ENCODE measurements at regions not wholly inside any gene's neighbourhood (a gene's known extent, or its start where the extent isn't known, plus 50 kb on each side); places are given as distances from the start of the nearest gene placed in this dataset.

DNA sequence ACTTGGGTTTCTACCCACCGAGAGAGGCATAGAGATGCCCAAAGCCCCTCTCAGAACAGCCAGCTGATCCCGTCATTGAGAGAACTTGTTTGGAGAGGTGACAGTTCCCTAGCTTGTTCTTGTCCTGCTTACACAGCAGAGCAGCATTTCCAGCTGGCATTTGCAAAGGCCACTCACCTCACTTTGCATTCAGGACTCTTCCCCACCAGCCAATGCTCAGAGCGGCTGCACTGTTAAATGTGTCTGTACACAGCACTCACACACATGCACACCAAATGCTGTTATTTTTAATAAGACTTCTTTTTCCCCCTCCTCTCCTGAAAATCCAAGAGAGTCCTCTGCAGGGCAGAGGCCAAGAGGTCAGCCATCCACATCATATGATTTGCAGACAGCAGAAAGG is 104.6 kb upstream of the SLC14A2 start:
- H3K4me3 ChIP-seq: no peak overlapping the region
- H3K9ac ChIP-seq (ENCODE audit: insufficient read length): no peak overlapping the region
- H3K9me3 ChIP-seq (ENCODE audit: low read depth, low read length): no peaks in the 10 kb centered on the region
- TF ChIP-seq EZH2 (IDR thresholded peaks at IDR 0.05) (no peak), POLR2AphosphoS5 (IDR thresholded peaks at IDR 0.05; ENCODE audit: borderline replicate concordance, low read depth, low read length) (no peak), FOXP2 (optimal IDR thresholded peaks at IDR 0.05; ENCODE audit: control extremely low read depth, extremely low read length, insufficient read depth) (no peak)
- DNase-seq (ENCODE audit: low read depth, low spot score): no peak
- no peak overlapping the region for H3K27ac ChIP-seq
- H3K36me3 ChIP-seq (ENCODE audit: insufficient read depth, low read length): no peaks in the 10 kb centered on the region

DNA sequence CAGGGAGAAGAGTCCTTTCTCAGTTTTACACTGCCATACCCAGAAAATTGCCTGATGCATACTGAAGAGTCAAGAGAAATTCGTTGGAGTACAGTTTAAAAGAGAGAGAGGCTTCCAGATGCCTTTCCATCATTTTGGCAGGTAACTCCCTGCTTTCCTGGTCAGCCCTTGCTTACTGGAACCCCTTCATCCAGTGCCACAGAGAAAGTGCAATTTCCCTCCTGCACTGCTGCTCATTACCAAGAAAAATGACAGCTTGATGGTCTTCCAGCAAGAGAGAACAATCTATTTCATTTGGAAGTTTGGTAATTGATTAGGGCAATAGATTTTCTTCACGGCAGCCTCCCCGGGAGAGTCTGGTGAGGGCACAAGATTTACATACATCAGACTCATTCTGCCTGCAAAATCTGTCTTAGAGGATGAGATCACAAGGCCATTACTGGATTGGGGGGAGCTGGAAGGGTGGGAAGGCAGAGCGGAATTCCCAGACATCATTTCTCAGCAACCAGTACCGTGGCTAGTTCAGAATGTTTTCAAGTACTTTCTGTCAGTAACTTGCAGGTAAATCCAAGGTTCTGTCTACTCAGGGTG is 102.8 kb upstream of the SLC14A2 start:
- Histone ChIP-seq H3K9ac (ENCODE audit: insufficient read length) (no peak overlapping the region), H3K27ac (no peak overlapping the region)

DNA sequence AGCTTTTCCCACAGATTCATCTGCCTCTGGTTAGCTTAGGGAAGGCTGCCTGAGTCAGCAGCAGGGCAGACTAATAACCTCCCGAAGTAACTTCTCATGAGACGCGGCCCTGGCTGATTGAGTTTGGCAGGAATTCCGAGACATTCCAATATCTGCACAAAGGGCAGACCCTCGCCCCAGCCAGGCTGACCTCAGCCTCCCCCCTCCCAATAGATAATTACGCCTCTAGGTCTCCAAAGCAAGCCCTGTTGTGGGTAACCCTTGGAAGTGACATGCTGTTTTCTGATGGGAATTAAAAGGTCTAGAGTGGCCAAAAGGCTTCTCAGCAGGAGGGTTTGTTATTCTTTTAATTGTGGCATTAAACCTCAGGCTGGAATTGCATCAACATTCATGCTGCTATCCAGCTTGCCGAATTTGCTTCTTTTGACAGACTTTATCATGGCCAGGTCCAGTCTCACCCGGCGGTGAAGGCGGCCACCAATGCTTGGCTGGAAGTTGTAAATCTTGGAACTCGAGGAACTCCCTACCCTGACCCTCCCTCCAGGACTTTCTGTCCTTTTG is 98.0 kb upstream of the SLC14A2 start:
- Histone ChIP-seq H3K9ac (ENCODE audit: insufficient read length) (no peak overlapping the region), H3K9me3 (ENCODE audit: low read depth, low read length) (no peaks in the 10 kb centered on the region), H3K4me3 (no peak overlapping the region), H3K36me3 (ENCODE audit: insufficient read depth, low read length) (no peaks in the 10 kb centered on the region), H3K27ac (no peak overlapping the region)
- DNase-seq (ENCODE audit: low read depth, low spot score): no peak
- no peak for TF ChIP-seq EZH2 (IDR thresholded peaks at IDR 0.05)
- TF ChIP-seq FOXP2 (optimal IDR thresholded peaks at IDR 0.05; ENCODE audit: control extremely low read depth, extremely low read length, insufficient read depth): no peak
- TF ChIP-seq POLR2AphosphoS5 (IDR thresholded peaks at IDR 0.05; ENCODE audit: borderline replicate concordance, low read depth, low read length): no peak

More for the DNA sequence above, 102.8 kb upstream of the SLC14A2 start:
- TF ChIP-seq POLR2AphosphoS5 (IDR thresholded peaks at IDR 0.05; ENCODE audit: borderline replicate concordance, low read depth, low read length) (no peak), EZH2 (IDR thresholded peaks at IDR 0.05) (no peak), FOXP2 (optimal IDR thresholded peaks at IDR 0.05; ENCODE audit: control extremely low read depth, extremely low read length, insufficient read depth) (no peak)
- H3K36me3 ChIP-seq (ENCODE audit: insufficient read depth, low read length): no peaks in the 10 kb centered on the region
- H3K9me3 ChIP-seq (ENCODE audit: low read depth, low read length): no peaks in the 10 kb centered on the region
- no peak overlapping the region for H3K4me3 ChIP-seq
- no peak for DNase-seq (ENCODE audit: low read depth, low spot score)

DNA sequence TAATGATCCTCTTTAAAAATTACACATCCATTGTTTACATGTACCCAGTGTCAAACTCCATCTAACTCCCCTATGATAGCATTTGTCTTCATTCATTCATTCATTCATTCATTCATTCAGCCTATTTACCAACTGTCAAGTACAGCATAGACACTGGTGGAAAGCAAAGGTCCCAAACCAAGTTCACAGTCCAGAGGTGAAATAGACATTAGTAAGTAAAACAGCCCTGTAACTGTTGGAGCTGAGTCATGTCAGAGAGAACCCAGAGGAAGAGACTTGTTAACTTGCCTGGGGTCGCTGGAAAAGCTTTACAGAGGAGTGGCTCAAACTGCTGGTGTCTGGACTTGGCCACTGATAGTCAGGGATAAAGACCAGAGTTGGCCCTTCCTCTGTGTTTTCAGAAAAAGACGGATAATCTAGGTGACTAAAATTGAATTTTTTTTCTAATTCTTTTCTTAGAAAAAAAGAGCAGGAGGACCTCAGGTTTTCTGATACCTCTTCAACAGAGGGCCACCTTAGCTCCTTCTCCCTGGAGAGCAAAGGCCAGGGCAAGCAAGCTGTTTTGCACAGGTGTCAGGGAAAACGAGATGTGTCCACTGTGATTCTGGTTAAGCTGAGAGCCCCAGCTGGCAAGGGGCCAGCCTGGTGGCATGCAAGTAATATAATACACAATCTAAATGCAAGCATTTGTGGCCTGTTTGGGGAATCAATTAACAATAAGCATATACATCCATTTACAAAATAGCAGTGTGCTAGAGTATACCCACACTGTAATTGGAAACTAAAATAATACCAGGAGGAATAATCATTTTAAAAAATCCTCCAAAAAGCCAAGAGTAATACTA is 96.7 kb upstream of the SLC14A2 start:
- TF ChIP-seq POLR2AphosphoS5 (IDR thresholded peaks at IDR 0.05; ENCODE audit: borderline replicate concordance, low read depth, low read length) (no peak), EZH2 (IDR thresholded peaks at IDR 0.05) (no peak), FOXP2 (optimal IDR thresholded peaks at IDR 0.05; ENCODE audit: control extremely low read depth, extremely low read length, insufficient read depth) (no peak)
- Histone ChIP-seq H3K4me3 (no peak overlapping the region), H3K9me3 (ENCODE audit: low read depth, low read length) (no peaks in the 10 kb centered on the region), H3K9ac (ENCODE audit: insufficient read length) (no peak overlapping the region), H3K27ac (no peak overlapping the region), H3K36me3 (ENCODE audit: insufficient read depth, low read length) (no peaks in the 10 kb centered on the region)
- DNase-seq (ENCODE audit: low read depth, low spot score): no peak

DNA sequence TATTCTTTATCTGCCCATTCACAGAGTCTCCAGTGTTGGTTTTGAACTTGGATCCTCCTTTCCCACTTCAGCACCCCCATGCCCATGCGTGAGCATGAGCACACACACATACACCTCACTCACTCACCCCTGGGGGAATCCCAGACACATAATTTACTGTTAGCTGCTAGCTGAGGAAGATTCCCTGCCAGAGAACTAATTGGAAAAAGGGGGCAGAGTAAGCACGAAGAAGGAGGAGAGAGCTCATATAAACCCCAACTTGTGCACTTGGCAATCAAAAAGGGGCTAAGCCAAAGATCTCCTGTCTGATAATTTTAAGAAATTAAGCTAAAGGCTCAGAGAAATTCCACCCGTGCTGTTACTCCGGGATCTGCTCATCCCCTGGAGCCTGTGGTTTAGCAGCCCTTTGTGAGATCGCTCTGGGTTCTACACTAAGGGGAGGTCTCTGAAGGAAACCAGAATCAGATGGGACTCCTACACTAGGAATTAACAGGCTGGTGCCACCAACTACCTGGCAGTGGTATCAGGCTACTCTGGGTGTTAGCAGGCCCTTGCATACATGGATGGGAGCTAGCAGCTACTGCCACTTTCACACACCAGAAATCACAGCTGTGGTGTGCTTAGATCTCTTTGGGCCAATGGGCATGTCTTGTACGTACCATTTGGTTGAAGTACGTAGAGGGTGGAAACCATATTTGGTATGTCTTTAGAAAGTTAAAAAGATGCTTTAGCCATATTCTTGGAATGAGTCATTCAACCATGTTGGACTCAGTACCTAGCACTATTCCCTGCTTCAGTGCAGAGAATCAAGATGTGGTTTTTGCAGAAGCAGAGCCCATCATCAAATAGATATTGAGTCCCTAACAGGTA is 95.6 kb upstream of the SLC14A2 start:
- no peak for DNase-seq (ENCODE audit: low read depth, low spot score)
- no peaks in the 10 kb centered on the region for H3K36me3 ChIP-seq (ENCODE audit: insufficient read depth, low read length)
- no peaks in the 10 kb centered on the region for H3K9me3 ChIP-seq (ENCODE audit: low read depth, low read length)
- H3K27ac ChIP-seq: no peak overlapping the region
- TF ChIP-seq POLR2AphosphoS5 (IDR thresholded peaks at IDR 0.05; ENCODE audit: borderline replicate concordance, low read depth, low read length) (no peak), EZH2 (IDR thresholded peaks at IDR 0.05) (no peak), FOXP2 (optimal IDR thresholded peaks at IDR 0.05; ENCODE audit: control extremely low read depth, extremely low read length, insufficient read depth) (no peak)
- no peak overlapping the region for H3K9ac ChIP-seq (ENCODE audit: insufficient read length)
- H3K4me3 ChIP-seq: no peak overlapping the region

DNA sequence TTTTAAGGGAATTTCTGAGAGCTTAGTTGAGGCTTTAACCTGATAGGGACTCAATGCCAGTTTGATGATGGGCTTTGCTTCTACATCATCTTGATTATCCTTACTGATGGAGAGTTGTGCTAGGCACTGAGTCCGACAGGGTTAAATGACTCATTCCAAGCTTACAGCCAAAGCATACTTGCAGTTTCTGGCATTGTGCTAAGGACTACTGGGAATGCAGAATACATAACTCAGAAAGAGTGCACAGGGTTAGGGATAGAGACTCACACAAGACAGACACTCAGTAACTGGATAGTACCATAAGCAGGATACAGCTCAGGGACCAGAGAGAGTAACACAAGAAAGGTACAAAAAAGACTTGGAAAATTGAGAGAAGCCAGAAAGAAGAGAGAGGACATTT is 94.1 kb upstream of the SLC14A2 start:
- Histone ChIP-seq H3K27ac (no peak overlapping the region), H3K9ac (ENCODE audit: insufficient read length) (no peak overlapping the region), H3K4me3 (no peak overlapping the region), H3K36me3 (ENCODE audit: insufficient read depth, low read length) (no peaks in the 10 kb centered on the region), H3K9me3 (ENCODE audit: low read depth, low read length) (no peaks in the 10 kb centered on the region)
- no peak for DNase-seq (ENCODE audit: low read depth, low spot score)
- no peak for TF ChIP-seq EZH2 (IDR thresholded peaks at IDR 0.05)
- TF ChIP-seq POLR2AphosphoS5 (IDR thresholded peaks at IDR 0.05; ENCODE audit: borderline replicate concordance, low read depth, low read length): no peak
- TF ChIP-seq FOXP2 (optimal IDR thresholded peaks at IDR 0.05; ENCODE audit: control extremely low read depth, extremely low read length, insufficient read depth): no peak

DNA sequence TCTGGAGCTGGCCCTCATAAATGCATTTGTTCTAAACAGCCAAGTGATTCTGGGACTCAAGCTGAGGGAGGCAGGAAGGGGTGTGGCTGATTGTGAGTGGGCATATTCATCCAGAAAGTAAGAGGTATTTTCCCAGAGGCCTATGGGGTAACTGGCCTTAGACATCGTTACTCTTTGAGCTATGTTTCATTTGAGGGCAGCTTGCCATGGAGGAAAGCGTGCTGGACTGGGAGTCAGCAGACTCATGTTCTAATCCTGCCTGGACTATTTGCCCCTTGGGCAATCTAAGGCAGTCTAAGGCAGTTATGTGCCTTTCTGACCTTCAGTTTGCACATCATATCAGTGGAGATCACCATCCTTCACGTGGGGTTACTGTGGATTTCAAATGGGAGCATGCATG is 93.5 kb upstream of the SLC14A2 start:
- Histone ChIP-seq H3K36me3 (ENCODE audit: insufficient read depth, low read length) (no peaks in the 10 kb centered on the region), H3K9ac (ENCODE audit: insufficient read length) (no peak overlapping the region), H3K9me3 (ENCODE audit: low read depth, low read length) (no peaks in the 10 kb centered on the region), H3K27ac (peak overlapping the region; percentile 62; the same call in 1 of the 2 replicates), H3K4me3 (peak overlapping the region; percentile 45)
- no peak for DNase-seq (ENCODE audit: low read depth, low spot score)
- TF ChIP-seq POLR2AphosphoS5 (IDR thresholded peaks at IDR 0.05; ENCODE audit: borderline replicate concordance, low read depth, low read length): no peak
- TF ChIP-seq EZH2 (IDR thresholded peaks at IDR 0.05): no peak
- no peak for TF ChIP-seq FOXP2 (optimal IDR thresholded peaks at IDR 0.05; ENCODE audit: control extremely low read depth, extremely low read length, insufficient read depth)

DNA sequence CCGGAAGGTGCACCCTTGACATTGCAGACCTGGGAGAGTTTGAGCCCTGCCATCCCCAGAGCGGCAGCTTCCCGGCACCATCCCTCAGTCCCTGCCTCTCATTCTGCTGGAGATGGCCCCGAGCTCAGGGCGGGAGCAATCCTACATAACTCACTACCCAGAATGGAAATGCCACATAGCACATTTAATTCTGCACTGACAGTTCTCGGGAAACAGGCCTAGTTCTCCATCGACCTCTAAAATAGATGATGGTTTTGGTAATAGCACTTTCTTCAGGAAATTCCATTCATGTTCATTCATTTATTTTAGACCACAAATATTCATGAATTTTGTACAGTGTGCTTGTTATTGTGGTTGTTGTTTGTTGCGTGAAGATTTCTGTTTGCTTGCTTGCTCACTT is 92.9 kb upstream of the SLC14A2 start:
- Histone ChIP-seq H3K9me3 (ENCODE audit: low read depth, low read length) (no peaks in the 10 kb centered on the region), H3K27ac (peak overlapping the region; percentile 62), H3K36me3 (ENCODE audit: insufficient read depth, low read length) (no peaks in the 10 kb centered on the region), H3K4me3 (peak overlapping the region; percentile 45), H3K9ac (ENCODE audit: insufficient read length) (no peak overlapping the region)
- peak; percentile 56 for DNase-seq (ENCODE audit: low read depth, low spot score)
- no peak for TF ChIP-seq FOXP2 (optimal IDR thresholded peaks at IDR 0.05; ENCODE audit: control extremely low read depth, extremely low read length, insufficient read depth)
- TF ChIP-seq POLR2AphosphoS5 (IDR thresholded peaks at IDR 0.05; ENCODE audit: borderline replicate concordance, low read depth, low read length): no peak
- no peak for TF ChIP-seq EZH2 (IDR thresholded peaks at IDR 0.05)
